ENCODE measurements at regions not wholly inside any gene's neighbourhood (a gene's known extent, or its start where the extent isn't known, plus 50 kb on each side); places are given as distances from the start of the nearest gene placed in this dataset.

- TF ChIP-seq, protein P1, sequence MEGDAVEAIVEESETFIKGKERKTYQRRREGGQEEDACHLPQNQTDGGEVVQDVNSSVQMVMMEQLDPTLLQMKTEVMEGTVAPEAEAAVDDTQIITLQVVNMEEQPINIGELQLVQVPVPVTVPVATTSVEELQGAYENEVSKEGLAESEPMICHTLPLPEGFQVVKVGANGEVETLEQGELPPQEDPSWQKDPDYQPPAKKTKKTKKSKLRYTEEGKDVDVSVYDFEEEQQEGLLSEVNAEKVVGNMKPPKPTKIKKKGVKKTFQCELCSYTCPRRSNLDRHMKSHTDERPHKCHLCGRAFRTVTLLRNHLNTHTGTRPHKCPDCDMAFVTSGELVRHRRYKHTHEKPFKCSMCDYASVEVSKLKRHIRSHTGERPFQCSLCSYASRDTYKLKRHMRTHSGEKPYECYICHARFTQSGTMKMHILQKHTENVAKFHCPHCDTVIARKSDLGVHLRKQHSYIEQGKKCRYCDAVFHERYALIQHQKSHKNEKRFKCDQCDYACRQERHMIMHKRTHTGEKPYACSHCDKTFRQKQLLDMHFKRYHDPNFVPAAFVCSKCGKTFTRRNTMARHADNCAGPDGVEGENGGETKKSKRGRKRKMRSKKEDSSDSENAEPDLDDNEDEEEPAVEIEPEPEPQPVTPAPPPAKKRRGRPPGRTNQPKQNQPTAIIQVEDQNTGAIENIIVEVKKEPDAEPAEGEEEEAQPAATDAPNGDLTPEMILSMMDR (conservative IDR thresholded peaks at IDR 0.05 in 1 of 2, IDR thresholded peaks at IDR 0.05 in 1 of 2; ENCODE audit: low read depth in 1 of 2, low read length in 2 of 2) = no peak
- TF ChIP-seq EZH2 (IDR thresholded peaks at IDR 0.05; ENCODE audit: low read length, missing control alignments) = no peak
- H3K79me2 ChIP-seq (ENCODE audit: control insufficient read depth, insufficient read depth, low read length) = no peaks in the 10 kb centered on the region
- H3K4me3 ChIP-seq (replicated peaks in 1 of 4; ENCODE audit: control extremely low read depth in 1 of 4, insufficient read depth in 1 of 4, low read depth in 3 of 4, low read length in 4 of 4) = no peak overlapping the region
- H3K4me2 ChIP-seq (ENCODE audit: extremely low read depth, insufficient read depth, low read length) = no peak overlapping the region
- no peaks in the 10 kb centered on the region for H3K27me3 ChIP-seq (ENCODE audit: control insufficient read depth, insufficient read depth, low read length)
- H3K9ac ChIP-seq (ENCODE audit: insufficient read depth, low read length) = no peak overlapping the region
- no peak overlapping the region for H2AFZ ChIP-seq (ENCODE audit: low read length)
- no peak overlapping the region for H3K27ac ChIP-seq (ENCODE audit: insufficient read depth, low read length)
- no peak for DNase-seq (ENCODE audit: low read depth in 2 of 2)
- no peaks in the 10 kb centered on the region for H3K9me3 ChIP-seq (ENCODE audit: control insufficient read depth, insufficient read depth, low read depth, low read length)
- H4K20me1 ChIP-seq (ENCODE audit: control insufficient read depth, extremely low read depth, insufficient read depth, low read length) = no peaks in the 10 kb centered on the region
- no peaks in the 10 kb centered on the region for H3K4me1 ChIP-seq (ENCODE audit: control insufficient read depth, extremely low read depth, insufficient read depth, low read length)
- H3K36me3 ChIP-seq (ENCODE audit: control insufficient read depth, insufficient read depth, low read length) = no peaks in the 10 kb centered on the region
Measured at GRCh38 chr4:66571145-66571695, 900.9 kb upstream of the EPHA5 start.

DNA sequence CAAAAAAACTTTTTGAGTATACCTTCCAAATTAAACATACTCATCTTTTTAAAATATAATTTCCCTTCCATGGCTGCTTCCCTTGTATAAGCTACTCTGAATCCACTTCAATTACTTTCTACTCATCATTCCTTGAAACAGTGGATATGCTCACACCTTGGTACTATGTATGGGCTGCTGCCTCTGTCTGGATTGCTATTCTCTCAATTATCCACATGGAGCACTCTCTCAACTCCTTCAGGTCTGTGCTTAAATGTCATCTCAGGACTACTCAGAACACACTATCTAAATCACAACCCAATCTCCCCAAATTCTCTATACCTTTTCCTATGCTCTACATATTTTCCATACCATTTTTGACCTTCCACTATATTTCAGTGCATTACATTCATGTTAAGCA, 898.9 kb upstream of the EPHA5 start:
- H3K4me3 ChIP-seq (replicated peaks in 1 of 4; ENCODE audit: control extremely low read depth in 1 of 4, insufficient read depth in 1 of 4, low read depth in 3 of 4, low read length in 4 of 4) = no peak overlapping the region
- no peak for TF ChIP-seq EZH2 (IDR thresholded peaks at IDR 0.05; ENCODE audit: low read length, missing control alignments)
- TF ChIP-seq, protein P1 (conservative IDR thresholded peaks at IDR 0.05 in 1 of 2, IDR thresholded peaks at IDR 0.05 in 1 of 2; ENCODE audit: low read depth in 1 of 2, low read length in 2 of 2) = no peak
- H4K20me1 ChIP-seq (ENCODE audit: control insufficient read depth, extremely low read depth, insufficient read depth, low read length) = no peaks in the 10 kb centered on the region
- H2AFZ ChIP-seq (ENCODE audit: low read length) = no peak overlapping the region
- DNase-seq (ENCODE audit: low read depth in 2 of 2) = no peak
- peaks cover 3% of the 10 kb centered on the region for H3K4me1 ChIP-seq (ENCODE audit: control insufficient read depth, extremely low read depth, insufficient read depth, low read length)
- H3K27me3 ChIP-seq (ENCODE audit: control insufficient read depth, insufficient read depth, low read length) = no peaks in the 10 kb centered on the region
- no peaks in the 10 kb centered on the region for H3K79me2 ChIP-seq (ENCODE audit: control insufficient read depth, insufficient read depth, low read length)
- no peaks in the 10 kb centered on the region for H3K9me3 ChIP-seq (ENCODE audit: control insufficient read depth, insufficient read depth, low read depth, low read length)
- no peak overlapping the region for H3K27ac ChIP-seq (ENCODE audit: insufficient read depth, low read length)
- H3K36me3 ChIP-seq (ENCODE audit: control insufficient read depth, insufficient read depth, low read length) = no peaks in the 10 kb centered on the region
- H3K4me2 ChIP-seq (ENCODE audit: extremely low read depth, insufficient read depth, low read length) = no peak overlapping the region
- no peak overlapping the region for H3K9ac ChIP-seq (ENCODE audit: insufficient read depth, low read length)

GRCh38 chr4:66568431-66568830, 898.1 kb upstream of the EPHA5 start:
- Histone ChIP-seq H3K9ac (ENCODE audit: insufficient read depth, low read length) (no peak overlapping the region), H2AFZ (ENCODE audit: low read length) (no peak overlapping the region)

More at GRCh38 chr4:66568431-66568830, 898.1 kb upstream of the EPHA5 start:
- Histone ChIP-seq H3K4me1 (ENCODE audit: control insufficient read depth, extremely low read depth, insufficient read depth, low read length) (peaks cover 3% of the 10 kb centered on the region), H3K9me3 (ENCODE audit: control insufficient read depth, insufficient read depth, low read depth, low read length) (no peaks in the 10 kb centered on the region), H3K4me2 (ENCODE audit: extremely low read depth, insufficient read depth, low read length) (no peak overlapping the region), H3K27me3 (ENCODE audit: control insufficient read depth, insufficient read depth, low read length) (no peaks in the 10 kb centered on the region), H3K27ac (ENCODE audit: insufficient read depth, low read length) (no peak overlapping the region), H3K36me3 (ENCODE audit: control insufficient read depth, insufficient read depth, low read length) (no peaks in the 10 kb centered on the region), H4K20me1 (ENCODE audit: control insufficient read depth, extremely low read depth, insufficient read depth, low read length) (no peaks in the 10 kb centered on the region), H3K79me2 (ENCODE audit: control insufficient read depth, insufficient read depth, low read length) (no peaks in the 10 kb centered on the region), H3K4me3 (replicated peaks in 1 of 4; ENCODE audit: control extremely low read depth in 1 of 4, insufficient read depth in 1 of 4, low read depth in 3 of 4, low read length in 4 of 4) (no peak overlapping the region)
- no peak for DNase-seq (ENCODE audit: low read depth in 2 of 2)
- TF ChIP-seq, protein P1 (conservative IDR thresholded peaks at IDR 0.05 in 1 of 2, IDR thresholded peaks at IDR 0.05 in 1 of 2; ENCODE audit: low read depth in 1 of 2, low read length in 2 of 2) = no peak
- TF ChIP-seq EZH2 (IDR thresholded peaks at IDR 0.05; ENCODE audit: low read length, missing control alignments) = no peak
